ENCODE measurements at regions not wholly inside any gene's neighbourhood (a gene's known extent, or its start where the extent isn't known, plus 50 kb on each side); places are given as distances from the start of the nearest gene placed in this dataset.

DNA sequence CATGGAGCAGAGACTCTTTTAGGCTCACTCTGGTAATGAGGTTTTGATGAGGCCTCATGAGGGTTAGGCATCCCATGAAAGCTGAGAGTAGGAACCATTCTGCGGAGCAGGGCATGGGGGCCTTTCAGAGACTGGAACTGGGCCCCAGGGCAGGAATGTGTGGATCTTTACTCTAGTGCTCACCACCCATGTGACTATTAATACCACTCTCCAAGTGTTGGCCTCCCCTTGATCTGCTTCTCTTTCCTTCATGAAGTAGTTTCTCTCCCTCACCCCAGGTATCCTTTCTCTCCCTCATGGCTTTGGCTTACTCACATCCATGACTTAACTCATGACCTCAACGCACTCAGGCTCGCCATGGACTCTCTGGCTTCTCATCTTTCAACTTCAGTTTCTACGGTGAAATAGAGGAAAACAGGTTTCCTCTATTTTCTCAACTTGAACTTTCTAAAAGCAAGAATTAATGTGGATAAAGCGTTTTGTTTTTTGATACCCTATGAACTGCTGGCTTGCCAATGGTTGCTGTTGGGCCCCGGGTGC, 50.5 kb upstream of the GADD45A start:
- Histone ChIP-seq H3K27me3 (replicated peaks; ENCODE audit: insufficient read depth, low read length) (no peaks in the 10 kb centered on the region), H2AFZ (ENCODE audit: low read length) (no peak overlapping the region), H3K36me3 (replicated peaks; ENCODE audit: insufficient read depth, low read length) (no peaks in the 10 kb centered on the region), H3K4me2 (ENCODE audit: low read depth, low read length) (no peak overlapping the region), H3K4me1 (ENCODE audit: low read length) (no peaks in the 10 kb centered on the region), H3K9me2 (replicated peaks; ENCODE audit: insufficient read depth, low read length) (no peaks in the 10 kb centered on the region), H3K79me2 (ENCODE audit: low read length) (no peaks in the 10 kb centered on the region), H3K4me3 (ENCODE audit: low read length) (no peak overlapping the region), H3K9me3 (replicated peaks; ENCODE audit: insufficient read depth, low read length) (no peaks in the 10 kb centered on the region), H3K9ac (ENCODE audit: low read length) (no peak overlapping the region), H3K27ac (ENCODE audit: low read length) (no peak overlapping the region), H3F3A (ENCODE audit: insufficient read depth, low read length) (no peaks in the 10 kb centered on the region), H4K20me1 (ENCODE audit: insufficient read depth, low read length) (no peaks in the 10 kb centered on the region)
- TF ChIP-seq, protein P1, sequence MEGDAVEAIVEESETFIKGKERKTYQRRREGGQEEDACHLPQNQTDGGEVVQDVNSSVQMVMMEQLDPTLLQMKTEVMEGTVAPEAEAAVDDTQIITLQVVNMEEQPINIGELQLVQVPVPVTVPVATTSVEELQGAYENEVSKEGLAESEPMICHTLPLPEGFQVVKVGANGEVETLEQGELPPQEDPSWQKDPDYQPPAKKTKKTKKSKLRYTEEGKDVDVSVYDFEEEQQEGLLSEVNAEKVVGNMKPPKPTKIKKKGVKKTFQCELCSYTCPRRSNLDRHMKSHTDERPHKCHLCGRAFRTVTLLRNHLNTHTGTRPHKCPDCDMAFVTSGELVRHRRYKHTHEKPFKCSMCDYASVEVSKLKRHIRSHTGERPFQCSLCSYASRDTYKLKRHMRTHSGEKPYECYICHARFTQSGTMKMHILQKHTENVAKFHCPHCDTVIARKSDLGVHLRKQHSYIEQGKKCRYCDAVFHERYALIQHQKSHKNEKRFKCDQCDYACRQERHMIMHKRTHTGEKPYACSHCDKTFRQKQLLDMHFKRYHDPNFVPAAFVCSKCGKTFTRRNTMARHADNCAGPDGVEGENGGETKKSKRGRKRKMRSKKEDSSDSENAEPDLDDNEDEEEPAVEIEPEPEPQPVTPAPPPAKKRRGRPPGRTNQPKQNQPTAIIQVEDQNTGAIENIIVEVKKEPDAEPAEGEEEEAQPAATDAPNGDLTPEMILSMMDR (IDR thresholded peaks at IDR 0.05; ENCODE audit: low read length), result no peak
- TF ChIP-seq EZH2phosphoT487 (IDR thresholded peaks at IDR 0.05; ENCODE audit: low read length) (no peak), EZH2 (optimal IDR thresholded peaks at IDR 0.05; ENCODE audit: low read depth, low read length) (no peak)
- no peak for DNase-seq

DNA sequence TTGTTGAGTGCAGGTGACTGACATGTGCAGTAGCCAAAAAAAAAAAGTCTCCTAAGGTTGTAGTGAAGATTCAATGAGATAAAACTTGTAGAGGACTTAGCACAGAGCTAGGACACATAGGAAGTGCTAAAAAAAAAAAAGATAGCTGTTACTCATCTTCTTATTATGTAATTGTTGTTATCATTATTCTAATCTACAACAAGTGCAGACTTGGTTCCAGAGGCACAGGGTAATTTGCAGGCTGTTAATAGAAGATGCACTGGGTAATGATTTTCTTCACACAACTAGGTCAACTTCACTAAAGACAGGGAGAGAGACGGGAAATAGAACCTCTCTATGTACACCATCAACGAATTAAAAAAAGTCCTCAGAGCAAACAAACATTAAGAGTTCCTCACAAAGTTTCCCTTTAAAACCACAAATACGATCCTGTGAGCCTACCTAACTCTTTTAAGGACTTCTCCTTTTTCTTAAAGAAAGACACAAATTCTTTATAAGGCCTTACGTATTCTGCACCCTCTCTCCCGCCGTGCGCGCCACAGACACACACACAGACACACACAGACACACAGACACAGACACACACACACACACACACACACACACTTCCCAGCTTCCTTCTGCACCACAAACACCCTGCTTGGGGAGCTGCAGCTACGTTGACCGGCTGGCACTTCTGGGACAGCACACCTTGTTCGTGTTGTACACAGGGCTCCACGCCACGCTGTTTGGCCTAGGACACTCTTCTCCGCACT, 49.8 kb upstream of the GADD45A start:
- Histone ChIP-seq H3K9me3 (replicated peaks; ENCODE audit: insufficient read depth, low read length) (no peaks in the 10 kb centered on the region), H3F3A (ENCODE audit: insufficient read depth, low read length) (no peaks in the 10 kb centered on the region), H3K4me2 (ENCODE audit: low read depth, low read length) (no peak overlapping the region), H3K27ac (ENCODE audit: low read length) (no peak overlapping the region), H3K9ac (ENCODE audit: low read length) (no peak overlapping the region), H3K79me2 (ENCODE audit: low read length) (no peaks in the 10 kb centered on the region), H3K27me3 (replicated peaks; ENCODE audit: insufficient read depth, low read length) (no peaks in the 10 kb centered on the region), H4K20me1 (ENCODE audit: insufficient read depth, low read length) (no peaks in the 10 kb centered on the region), H2AFZ (ENCODE audit: low read length) (no peak overlapping the region), H3K9me2 (replicated peaks; ENCODE audit: insufficient read depth, low read length) (no peaks in the 10 kb centered on the region), H3K4me1 (ENCODE audit: low read length) (no peaks in the 10 kb centered on the region), H3K36me3 (replicated peaks; ENCODE audit: insufficient read depth, low read length) (no peaks in the 10 kb centered on the region), H3K4me3 (ENCODE audit: low read length) (no peak overlapping the region)
- DNase-seq, result no peak
- TF ChIP-seq EZH2phosphoT487 (IDR thresholded peaks at IDR 0.05; ENCODE audit: low read length) (no peak), EZH2 (optimal IDR thresholded peaks at IDR 0.05; ENCODE audit: low read depth, low read length) (no peak)
- TF ChIP-seq, protein P1 (IDR thresholded peaks at IDR 0.05; ENCODE audit: low read length), result no peak

Measured in MM.1S (cell line).